GM13976 (cell line): ENCODE measurements at regions not wholly inside any gene's neighbourhood (a gene's known extent, or its start where the extent isn't known, plus 50 kb on each side); places are given as distances from the start of the nearest gene placed in this dataset.

Source experiments
- DNase-seq: peaks from one replicate; pipeline ENCODE4 v3.0.0; 2012; ENCODE audit warnings: low spot score
- CTCF ChIP-seq: IDR thresholded peaks from 2 replicates; pipeline ENCODE4 v1.5.1; 2012; ENCODE audit warnings: borderline replicate concordance, mild to moderate bottlenecking; ENCODE audit not compliant: insufficient read depth; ENCODE audit errors: extremely low read depth, missing control alignments, control extremely low read depth
- in situ Hi-C: fragments of 300-500 bp; cut with MboI; formaldehyde crosslinking; loops from one replicate; pipeline ENCODE4 v1.12.0; 2022; ENCODE audit warnings: low sequenced_read_pairs, mixed read lengths, inconsistent platforms; ENCODE audit not compliant: unreplicated experiment

- in situ Hi-C loops: no loop called here
- no peak for DNase-seq
- TF ChIP-seq CTCF: no peak
Observed at GRCh38 chr19:28889941-28890670, 322.8 kb downstream of the UQCRFS1 start.

GRCh38 chr19:28887920-28888618 lies 324.9 kb downstream of the UQCRFS1 start:
- in situ Hi-C loops: no loop called here
- no peak for DNase-seq
- TF ChIP-seq CTCF: no peak

GRCh38 chr19:28886708-28887107 lies 326.2 kb downstream of the UQCRFS1 start:
- DNase-seq: no peak
- in situ Hi-C loops: no loop called here
- TF ChIP-seq CTCF: no peak

GRCh38 chr19:28885965-28886364 lies 327.0 kb downstream of the UQCRFS1 start:
- TF ChIP-seq CTCF: no peak
- in situ Hi-C loops: no loop called here
- DNase-seq: no peak

GRCh38 chr19:28884786-28885476 lies 328.0 kb downstream of the UQCRFS1 start:
- in situ Hi-C loops: no loop called here
- DNase-seq: no peak
- TF ChIP-seq CTCF: no peak

GRCh38 chr19:28883241-28883693 lies 329.7 kb downstream of the UQCRFS1 start:
- in situ Hi-C loops: no loop called here
- no peak for DNase-seq
- TF ChIP-seq CTCF: no peak
